ENCODE measurements at regions not wholly inside any gene's neighbourhood (a gene's known extent, or its start where the extent isn't known, plus 50 kb on each side); places are given as distances from the start of the nearest gene placed in this dataset.

DNA sequence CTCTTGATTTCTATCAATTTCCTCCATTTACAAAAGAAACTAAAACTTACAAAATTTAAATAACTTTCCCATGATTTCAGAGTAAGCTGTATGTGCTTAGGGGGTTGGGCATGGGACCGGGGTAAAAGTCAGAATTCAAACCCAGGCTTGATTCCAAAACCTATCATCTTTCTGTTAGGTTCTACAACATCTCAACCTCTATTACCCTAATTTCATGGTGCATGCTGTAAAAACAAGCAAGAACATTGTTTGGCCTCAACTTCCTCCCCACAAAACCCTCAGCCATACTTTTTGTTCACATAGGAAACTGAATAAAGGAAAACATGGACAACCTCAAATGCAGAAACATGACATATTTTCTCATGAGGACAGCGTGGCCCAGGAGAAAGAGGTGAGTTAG is 59.3 kb downstream of the RDH14 start:
- TF ChIP-seq POLR2A (IDR thresholded peaks at IDR 0.05) (no peak), POLR2AphosphoS5 (IDR thresholded peaks at IDR 0.05) (no peak)

Measured in breast epithelium (tissue), 3 donors.